ENCODE measurements at regions not wholly inside any gene's neighbourhood (a gene's known extent, or its start where the extent isn't known, plus 50 kb on each side); places are given as distances from the start of the nearest gene placed in this dataset.

DNA sequence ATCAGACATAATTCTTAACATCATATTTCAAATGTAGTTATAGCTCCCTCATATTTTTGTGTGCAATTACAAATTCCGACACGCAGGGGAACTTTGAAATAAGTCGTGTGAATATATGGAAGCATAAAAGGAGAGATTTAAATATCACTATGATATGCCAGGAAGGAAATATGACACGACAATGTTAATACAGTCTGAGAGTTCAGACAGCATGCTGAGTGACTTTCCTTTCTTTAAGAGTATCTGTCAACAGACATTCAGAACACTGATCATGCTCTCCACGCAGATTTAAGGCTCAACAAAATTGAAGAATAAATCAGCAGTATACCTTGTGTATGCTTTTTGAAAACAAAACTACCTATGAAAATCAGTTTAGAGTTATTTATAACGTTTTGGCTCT lies 232.6 kb upstream of the CARD18 start:
- H4K20me1 ChIP-seq (ENCODE audit: insufficient read depth, low read length) = no peaks in the 10 kb centered on the region
- H3K9me2 ChIP-seq (ENCODE audit: insufficient read depth, low read length) = no peaks in the 10 kb centered on the region
- intact Hi-C loops (cut with micrococcal nuclease; ENCODE audit: unreplicated experiment) = no loop called here
- no peaks in the 10 kb centered on the region for H3K79me2 ChIP-seq (ENCODE audit: insufficient read depth, low read depth, low read length)
- no peaks in the 10 kb centered on the region for H3K9me3 ChIP-seq (ENCODE audit: low read length)
- no peak for DNase-seq (ENCODE audit: low spot score)
- no peak for TF ChIP-seq EZH2phosphoT487 (IDR thresholded peaks at IDR 0.05; ENCODE audit: borderline replicate concordance, low read depth, low read length)
- TF ChIP-seq, protein P1, sequence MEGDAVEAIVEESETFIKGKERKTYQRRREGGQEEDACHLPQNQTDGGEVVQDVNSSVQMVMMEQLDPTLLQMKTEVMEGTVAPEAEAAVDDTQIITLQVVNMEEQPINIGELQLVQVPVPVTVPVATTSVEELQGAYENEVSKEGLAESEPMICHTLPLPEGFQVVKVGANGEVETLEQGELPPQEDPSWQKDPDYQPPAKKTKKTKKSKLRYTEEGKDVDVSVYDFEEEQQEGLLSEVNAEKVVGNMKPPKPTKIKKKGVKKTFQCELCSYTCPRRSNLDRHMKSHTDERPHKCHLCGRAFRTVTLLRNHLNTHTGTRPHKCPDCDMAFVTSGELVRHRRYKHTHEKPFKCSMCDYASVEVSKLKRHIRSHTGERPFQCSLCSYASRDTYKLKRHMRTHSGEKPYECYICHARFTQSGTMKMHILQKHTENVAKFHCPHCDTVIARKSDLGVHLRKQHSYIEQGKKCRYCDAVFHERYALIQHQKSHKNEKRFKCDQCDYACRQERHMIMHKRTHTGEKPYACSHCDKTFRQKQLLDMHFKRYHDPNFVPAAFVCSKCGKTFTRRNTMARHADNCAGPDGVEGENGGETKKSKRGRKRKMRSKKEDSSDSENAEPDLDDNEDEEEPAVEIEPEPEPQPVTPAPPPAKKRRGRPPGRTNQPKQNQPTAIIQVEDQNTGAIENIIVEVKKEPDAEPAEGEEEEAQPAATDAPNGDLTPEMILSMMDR (conservative IDR thresholded peaks at IDR 0.05; ENCODE audit: low read length) = no peak
- ChIA-PET CTCF (ENCODE audit: unreplicated experiment) (no interaction called here), POLR2A (no interaction called here)
- H2AFZ ChIP-seq (ENCODE audit: low read length) = no peak overlapping the region
- no TSS peak for BruUV-seq (replicated peaks)
- no peaks in the 10 kb centered on the region for H3K4me1 ChIP-seq (ENCODE audit: insufficient read depth, low read length, poor library complexity, severe bottlenecking)
- no peaks in the 10 kb centered on the region for H3K36me3 ChIP-seq (ENCODE audit: insufficient read depth, low read length)
- H3K4me3 ChIP-seq (ENCODE audit: low read depth, low read length, poor library complexity, severe bottlenecking) = no peak overlapping the region
- no peak overlapping the region for H3K27ac ChIP-seq (ENCODE audit: low read depth, low read length, poor library complexity, severe bottlenecking)
- no peak overlapping the region for H3K4me2 ChIP-seq (ENCODE audit: low read length)

DNA sequence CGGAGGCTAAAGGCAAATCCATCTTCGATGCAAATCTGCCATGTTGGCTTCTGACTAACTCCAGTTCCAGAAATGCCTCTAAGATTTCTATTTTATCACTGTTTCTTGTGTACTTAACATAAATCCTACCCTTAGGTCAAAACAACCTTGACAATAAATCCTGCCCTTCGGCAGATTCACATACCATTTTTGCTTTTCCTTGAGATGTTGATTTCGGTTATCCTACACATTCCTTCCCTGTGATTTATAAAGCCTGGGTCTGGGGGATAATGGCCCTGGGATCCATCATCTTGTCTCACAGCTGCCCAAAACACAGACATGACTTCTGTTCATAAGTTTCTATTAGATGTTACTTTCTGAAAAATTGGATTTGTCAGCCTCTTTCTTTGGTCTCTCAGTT lies 231.7 kb upstream of the CARD18 start:
- no peaks in the 10 kb centered on the region for H3K36me3 ChIP-seq (ENCODE audit: insufficient read depth, low read length)
- TF ChIP-seq, protein P1 (conservative IDR thresholded peaks at IDR 0.05; ENCODE audit: low read length) = no peak
- TF ChIP-seq EZH2phosphoT487 (IDR thresholded peaks at IDR 0.05; ENCODE audit: borderline replicate concordance, low read depth, low read length) = no peak
- no peak overlapping the region for H3K4me3 ChIP-seq (ENCODE audit: low read depth, low read length, poor library complexity, severe bottlenecking)
- no peaks in the 10 kb centered on the region for H3K9me3 ChIP-seq (ENCODE audit: low read length)
- no peak overlapping the region for H2AFZ ChIP-seq (ENCODE audit: low read length)
- POLR2A ChIA-PET = interaction anchor here (0.7 kb wide), 1 partner anchor 48 kb away, joined by 3 read pairs; no protein-coding TSS in a partner anchor
- CTCF ChIA-PET (ENCODE audit: unreplicated experiment) = no interaction called here
- no peak overlapping the region for H3K27ac ChIP-seq (ENCODE audit: low read depth, low read length, poor library complexity, severe bottlenecking)
- DNase-seq (ENCODE audit: low spot score) = no peak
- no peaks in the 10 kb centered on the region for H3K79me2 ChIP-seq (ENCODE audit: insufficient read depth, low read depth, low read length)
- H3K4me2 ChIP-seq (ENCODE audit: low read length) = no peak overlapping the region
- intact Hi-C loops (cut with micrococcal nuclease; ENCODE audit: unreplicated experiment) = no loop called here
- H4K20me1 ChIP-seq (ENCODE audit: insufficient read depth, low read length) = no peaks in the 10 kb centered on the region
- BruUV-seq (replicated peaks) = no TSS peak
- no peaks in the 10 kb centered on the region for H3K9me2 ChIP-seq (ENCODE audit: insufficient read depth, low read length)
- no peaks in the 10 kb centered on the region for H3K4me1 ChIP-seq (ENCODE audit: insufficient read depth, low read length, poor library complexity, severe bottlenecking)

DNA sequence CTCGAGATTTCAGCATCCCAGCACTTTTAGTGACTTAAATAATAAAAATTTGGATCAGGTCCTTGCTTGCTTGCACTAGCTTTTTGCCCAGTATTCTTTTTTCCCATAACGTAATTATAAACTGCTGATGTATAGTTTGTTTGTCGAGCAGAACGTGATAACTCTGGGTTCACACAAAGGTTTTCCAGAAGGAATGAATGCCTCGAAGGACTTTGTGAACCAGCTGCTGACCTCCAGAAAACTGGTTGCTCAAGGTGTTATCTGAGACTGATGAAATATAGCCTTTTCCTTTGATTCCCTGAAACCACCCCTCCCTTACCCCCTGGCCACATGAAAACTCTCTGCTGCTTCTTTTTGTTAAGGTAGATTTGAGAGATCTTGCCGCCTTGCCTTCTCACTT lies 229.1 kb upstream of the CARD18 start:
- ChIA-PET CTCF (ENCODE audit: unreplicated experiment) (no interaction called here), POLR2A (interaction anchor here (0.7 to 0.8 kb wide), 2 partner anchors 14 to 22 kb away, joined by 5 to 6 read pairs; no protein-coding TSS in a partner anchor)
- no peaks in the 10 kb centered on the region for H3K36me3 ChIP-seq (ENCODE audit: insufficient read depth, low read length)
- DNase-seq (ENCODE audit: low spot score) = no peak
- intact Hi-C loops (cut with micrococcal nuclease; ENCODE audit: unreplicated experiment) = no loop called here
- no peak for TF ChIP-seq EZH2phosphoT487 (IDR thresholded peaks at IDR 0.05; ENCODE audit: borderline replicate concordance, low read depth, low read length)
- TF ChIP-seq, protein P1 (conservative IDR thresholded peaks at IDR 0.05; ENCODE audit: low read length) = no peak
- BruUV-seq (replicated peaks) = no TSS peak
- H3K79me2 ChIP-seq (ENCODE audit: insufficient read depth, low read depth, low read length) = no peaks in the 10 kb centered on the region
- no peak overlapping the region for H3K4me3 ChIP-seq (ENCODE audit: low read depth, low read length, poor library complexity, severe bottlenecking)
- no peak overlapping the region for H2AFZ ChIP-seq (ENCODE audit: low read length)
- no peaks in the 10 kb centered on the region for H4K20me1 ChIP-seq (ENCODE audit: insufficient read depth, low read length)
- H3K9me3 ChIP-seq (ENCODE audit: low read length) = no peaks in the 10 kb centered on the region
- no peaks in the 10 kb centered on the region for H3K4me1 ChIP-seq (ENCODE audit: insufficient read depth, low read length, poor library complexity, severe bottlenecking)
- no peak overlapping the region for H3K27ac ChIP-seq (ENCODE audit: low read depth, low read length, poor library complexity, severe bottlenecking)
- H3K9me2 ChIP-seq (ENCODE audit: insufficient read depth, low read length) = no peaks in the 10 kb centered on the region
- H3K4me2 ChIP-seq (ENCODE audit: low read length) = no peak overlapping the region

Measured in OCI-LY7 (cell line).